CD4-positive, alpha-beta T cell treated with Interleukin-17A for 4 hours (primary cell): ENCODE measurements at regions not wholly inside any gene's neighbourhood (a gene's known extent, or its start where the extent isn't known, plus 50 kb on each side); places are given as distances from the start of the nearest gene placed in this dataset.

ENCODE experiments used
- DNase-seq: peaks from one replicate; pipeline ENCODE4 v3.0.0-alpha.2; 2020; ENCODE audit warnings: mixed read lengths

GRCh38 chr6:110033101-110033500 is 55.0 kb downstream of the GPR6 start:
- no peak for DNase-seq

- DNase-seq, result no peak
These were observed 55.9 kb downstream of the GPR6 start for GRCh38 chr6:110033749-110034666.

GRCh38 chr6:110034667-110035036 is 56.5 kb downstream of the GPR6 start:
- DNase-seq, result no peak

- DNase-seq, result no peak
These were observed 57.2 kb downstream of the GPR6 start for GRCh38 chr6:110035321-110035720.

- no peak for DNase-seq
These were observed 58.5 kb downstream of the GPR6 start for GRCh38 chr6:110036408-110037302.

DNA sequence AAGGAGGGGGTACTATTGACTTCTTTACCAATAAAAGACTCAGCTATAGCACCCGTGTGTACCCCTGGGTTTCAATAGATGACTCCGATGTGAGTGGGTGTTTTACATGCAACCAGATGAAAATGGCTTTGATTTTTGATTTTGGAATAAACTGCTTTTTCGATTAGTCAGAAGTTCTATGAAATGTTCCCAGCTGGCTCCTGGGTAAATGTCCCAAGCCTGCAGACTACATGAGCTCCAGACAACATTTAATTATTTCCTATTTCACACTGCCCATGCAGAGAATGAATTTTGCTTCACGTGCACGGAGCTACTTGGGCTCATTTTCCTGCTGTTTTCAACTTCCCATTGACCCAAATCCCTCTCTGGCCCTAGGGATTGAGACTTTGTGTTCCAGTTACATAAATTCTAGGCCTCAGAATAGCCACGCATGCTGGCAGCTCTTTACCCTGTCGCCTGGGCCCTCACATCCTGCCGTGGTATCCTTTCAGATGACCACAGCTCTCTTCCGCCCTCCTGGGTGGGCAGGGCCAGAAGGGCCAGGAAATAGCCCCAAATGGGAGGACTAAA is 59.7 kb downstream of the GPR6 start:
- DNase-seq, result no peak

- peak; percentile 87 for DNase-seq
These were observed 61.4 kb downstream of the GPR6 start for GRCh38 chr6:110039364-110039980.

DNA sequence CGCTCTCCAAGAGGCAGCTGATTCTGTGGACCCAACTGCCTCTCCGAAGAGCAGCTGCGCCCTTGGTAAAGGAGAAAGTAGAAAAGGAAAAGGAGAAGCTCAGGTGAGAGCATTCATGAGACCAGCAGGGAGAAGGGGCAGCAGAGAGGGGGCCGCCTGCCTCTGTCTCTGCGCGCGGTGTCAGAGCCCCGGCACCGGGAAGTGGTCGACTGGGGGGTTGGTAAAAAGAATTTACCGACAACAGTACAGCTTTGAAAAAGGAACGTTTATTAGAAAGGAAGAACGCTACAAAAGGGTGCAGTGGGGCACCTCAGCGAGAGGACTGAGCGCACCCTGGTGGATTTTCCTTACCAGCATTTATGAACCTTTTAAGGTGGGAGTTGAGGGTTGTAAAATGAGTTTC is 61.9 kb downstream of the GPR6 start:
- DNase-seq, result peak; percentile 55

DNA sequence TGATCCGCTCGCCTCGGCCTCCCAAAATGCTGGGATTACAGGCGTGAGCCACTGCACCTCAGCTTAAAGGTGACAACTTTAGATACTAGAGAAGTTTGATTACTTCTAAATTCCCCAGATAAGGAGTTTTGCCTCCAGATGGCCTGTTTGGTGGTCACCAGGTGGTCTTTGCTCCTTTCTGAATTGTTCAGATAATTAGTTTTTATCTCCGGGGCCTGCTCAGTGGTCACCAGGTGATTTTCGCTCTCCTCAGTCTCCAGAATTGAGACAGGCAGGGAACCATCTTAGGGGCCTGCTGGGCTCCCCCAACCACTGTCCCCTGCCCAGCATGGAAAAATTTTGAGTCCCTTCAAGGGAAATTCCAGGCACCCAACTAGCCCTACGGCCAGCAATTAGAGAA is 62.6 kb downstream of the GPR6 start:
- DNase-seq, result no peak

DNA sequence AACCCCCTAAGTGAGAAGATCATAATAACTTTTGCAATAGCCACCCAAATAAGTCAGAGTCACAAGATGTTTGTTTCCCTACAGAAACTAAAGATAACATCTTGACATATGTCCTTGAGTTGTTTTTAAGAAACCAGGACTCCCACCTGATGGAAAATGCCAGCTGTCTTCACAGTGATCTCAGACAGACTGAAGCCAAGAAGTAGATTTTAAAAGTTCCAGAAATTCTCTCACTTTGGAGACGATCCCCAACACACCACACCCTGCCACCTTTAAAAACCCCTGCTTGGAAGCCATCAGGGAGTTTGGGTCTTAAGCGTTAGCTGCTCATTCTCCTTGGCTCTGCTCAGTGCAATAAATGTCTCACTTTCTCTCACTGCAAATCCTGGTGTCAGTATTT is 63.0 kb downstream of the GPR6 start:
- DNase-seq, result no peak

GRCh38 chr6:110041830-110042229 is 63.7 kb downstream of the GPR6 start:
- no peak for DNase-seq

- DNase-seq, result no peak
These were observed 64.7 kb downstream of the GPR6 start for GRCh38 chr6:110042670-110043296.

- no peak for DNase-seq
These were observed 65.4 kb downstream of the GPR6 start for GRCh38 chr6:110043366-110043994.

DNA sequence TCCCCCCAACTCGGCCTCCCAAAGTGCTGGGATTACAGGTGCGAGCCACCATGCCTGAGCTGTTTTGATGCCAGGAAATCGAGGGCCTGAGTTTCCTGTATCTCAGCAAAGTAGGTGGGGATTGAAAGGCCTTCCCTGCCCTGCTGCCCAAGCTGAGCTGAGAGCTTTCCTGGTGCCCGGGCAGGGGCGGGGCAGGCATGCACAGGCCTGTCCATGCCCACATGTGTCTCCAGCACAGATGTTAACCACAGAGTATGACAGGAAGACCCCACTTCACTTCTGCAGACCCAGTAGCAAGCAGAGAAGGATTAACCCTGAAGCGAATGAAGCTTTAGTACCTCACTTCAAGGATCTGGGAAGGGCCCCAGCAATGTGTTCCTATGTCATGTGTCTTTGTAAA is 66.0 kb downstream of the GPR6 start:
- DNase-seq, result no peak

DNA sequence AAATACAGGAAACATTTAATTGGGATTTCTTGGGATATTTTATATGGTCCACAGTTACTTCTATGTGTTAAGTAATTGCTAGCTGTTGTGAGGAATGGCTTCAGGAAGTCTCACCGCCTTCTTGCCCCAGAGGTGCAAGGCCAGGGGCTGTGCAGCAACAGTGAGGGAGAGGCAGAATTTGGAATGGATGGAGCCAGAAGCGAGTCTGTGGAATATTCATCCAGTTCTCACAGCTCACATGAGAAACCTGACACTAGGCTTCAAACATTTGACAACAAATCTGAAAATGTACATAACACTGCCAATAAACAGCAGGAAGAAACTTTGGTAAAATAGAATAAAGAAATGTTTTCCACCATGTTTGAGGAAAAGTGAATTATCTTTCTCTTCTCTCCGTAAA is 66.5 kb downstream of the GPR6 start:
- DNase-seq, result no peak

DNA sequence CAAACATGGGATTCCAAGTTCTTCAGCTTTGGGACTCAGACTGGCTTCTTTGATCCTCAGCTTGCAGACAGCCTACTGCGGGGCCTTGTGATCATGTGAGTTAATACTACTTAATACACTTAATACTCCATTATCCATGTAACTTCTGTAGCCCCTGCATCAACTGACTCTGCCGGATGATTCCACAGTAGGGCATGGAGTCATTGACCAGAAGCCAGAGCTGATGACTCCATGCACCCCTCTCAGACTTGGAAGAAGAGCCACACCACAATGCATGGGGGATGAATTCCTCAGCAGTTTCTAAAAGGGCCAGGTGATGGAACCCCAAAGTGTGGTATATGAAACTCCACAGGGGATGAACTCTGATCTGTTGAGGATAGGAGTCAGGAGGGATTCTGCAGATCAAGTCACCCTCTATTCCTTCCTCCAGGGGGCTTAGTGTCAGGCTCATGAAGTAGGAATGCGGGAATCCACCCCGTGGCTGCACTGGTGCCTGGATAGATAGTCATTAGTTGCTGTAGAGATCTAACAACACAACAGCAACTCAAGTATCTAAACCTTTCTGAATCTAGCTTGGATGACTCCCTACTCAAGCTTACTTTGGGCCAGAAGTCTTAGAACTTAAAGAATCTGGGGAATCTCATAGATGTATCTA is 70.2 kb downstream of the GPR6 start:
- no peak for DNase-seq

- no peak for DNase-seq
These were observed 71.8 kb downstream of the GPR6 start for GRCh38 chr6:110049696-110050439.
